Calu3 (cell line): ENCODE measurements at regions not wholly inside any gene's neighbourhood (a gene's known extent, or its start where the extent isn't known, plus 50 kb on each side); places are given as distances from the start of the nearest gene placed in this dataset.

ENCODE experiments used
- BruUV-seq: library from RNA; stranded (reverse); fragments of 400-500 nt; replicated peaks from 2 replicates; lab custom pipeline; 2021; lab: Mats Ljungman, UMichigan
- CTCF ChIA-PET: fragments of 300-600 bp; sonication (Branson Sonifier 250); formaldehyde crosslinking; loops from one replicate; lab custom pipeline; 2022; ENCODE audit warnings: antibody characterized with exemption; lab: Charles Lee
- DNase-seq: peaks from one replicate; pipeline ENCODE4 v3.0.0; 2022
- H3K27ac Mint-ChIP-seq: one replicate; pipeline ENCODE4 v1.8.0; 2022; ENCODE audit warnings: mixed read lengths; ENCODE audit not compliant: unreplicated experiment
- H3K27me3 Mint-ChIP-seq: one replicate; pipeline ENCODE4 v1.8.0; 2022; ENCODE audit warnings: mixed read lengths; ENCODE audit not compliant: unreplicated experiment
- H3K36me3 Mint-ChIP-seq: one replicate; pipeline ENCODE4 v1.8.0; 2022; ENCODE audit warnings: mild to moderate bottlenecking, moderate library complexity, mixed read lengths; ENCODE audit not compliant: insufficient read depth, unreplicated experiment
- H3K4me1 Mint-ChIP-seq: one replicate; pipeline ENCODE4 v1.8.0; 2022; ENCODE audit warnings: mild to moderate bottlenecking, low read depth, mixed read lengths; ENCODE audit not compliant: unreplicated experiment
- H3K4me3 Mint-ChIP-seq: one replicate; pipeline ENCODE4 v1.8.0; 2022; ENCODE audit warnings: mild to moderate bottlenecking, low read depth, moderate library complexity, mixed read lengths; ENCODE audit not compliant: unreplicated experiment
- H3K9me3 Mint-ChIP-seq: one replicate; pipeline ENCODE4 v1.8.0; 2022; ENCODE audit warnings: low read depth, mixed read lengths; ENCODE audit not compliant: unreplicated experiment
- CTCF ChIP-seq: fragments of 200-600 bp; IDR thresholded peaks from one replicate; pipeline ENCODE4 v1.8.0; 2022; ENCODE audit warnings: antibody characterized with exemption; ENCODE audit not compliant: unreplicated experiment
- intact Hi-C: fragments of 100-400 bp; cut with micrococcal nuclease; formaldehyde crosslinking; loops from one replicate; pipeline ENCODE4 v1.10.0; 2022; ENCODE audit not compliant: unreplicated experiment

GRCh38 chr12:91935296-91935695 is 210.3 kb downstream of the BTG1 start:
- Mint-ChIP-seq H3K4me1 (peaks cover 32% of the 10 kb centered on the region), H3K9me3 (peaks cover 2% of the 10 kb centered on the region), H3K36me3 (no peaks in the 10 kb centered on the region), H3K4me3 (no peak overlapping the region), H3K27ac (no peak overlapping the region), H3K27me3 (no peaks in the 10 kb centered on the region)
- CTCF ChIA-PET, result no interaction called here
- no TSS peak for BruUV-seq
- no peak for DNase-seq
- no peak for TF ChIP-seq CTCF
- intact Hi-C loops, result no loop called here

GRCh38 chr12:91931111-91931510 is 214.5 kb downstream of the BTG1 start:
- no peak overlapping the region for H3K4me3 Mint-ChIP-seq
- peaks cover 3% of the 10 kb centered on the region for H3K9me3 Mint-ChIP-seq
- no TSS peak for BruUV-seq
- H3K27me3 Mint-ChIP-seq, result no peaks in the 10 kb centered on the region
- H3K4me1 Mint-ChIP-seq, result peaks cover 33% of the 10 kb centered on the region
- intact Hi-C loops, result no loop called here
- peaks cover 5% of the 10 kb centered on the region for H3K36me3 Mint-ChIP-seq
- no peak for TF ChIP-seq CTCF
- DNase-seq, result peak; percentile 10
- CTCF ChIA-PET, result interaction anchor here (0.6 kb wide), 1 partner anchor 549 kb away, joined by 3 read pairs; no protein-coding TSS in a partner anchor
- peak overlapping the region; percentile 24 for H3K27ac Mint-ChIP-seq

GRCh38 chr12:91928501-91928900 is 217.1 kb downstream of the BTG1 start:
- DNase-seq, result no peak
- no peak for TF ChIP-seq CTCF
- intact Hi-C loops, result loop anchor here (5.0 kb wide), 1 partner anchor 144 kb away; no protein-coding TSS in a partner anchor
- Mint-ChIP-seq H3K36me3 (peaks cover 5% of the 10 kb centered on the region), H3K9me3 (peaks cover 7% of the 10 kb centered on the region), H3K27me3 (no peaks in the 10 kb centered on the region), H3K27ac (no peak overlapping the region), H3K4me3 (no peak overlapping the region), H3K4me1 (peaks cover 23% of the 10 kb centered on the region)
- CTCF ChIA-PET, result no interaction called here
- no TSS peak for BruUV-seq

GRCh38 chr12:91926848-91927247 is 218.8 kb downstream of the BTG1 start:
- peaks cover 7% of the 10 kb centered on the region for H3K9me3 Mint-ChIP-seq
- H3K27me3 Mint-ChIP-seq, result no peaks in the 10 kb centered on the region
- H3K4me3 Mint-ChIP-seq, result no peak overlapping the region
- intact Hi-C loops, result loop anchor here (5.0 kb wide), 1 partner anchor 145 kb away; no protein-coding TSS in a partner anchor
- TF ChIP-seq CTCF, result no peak
- peak overlapping the region; percentile 52 for H3K27ac Mint-ChIP-seq
- DNase-seq, result no peak
- no TSS peak for BruUV-seq
- CTCF ChIA-PET, result interaction anchor here (0.6 to 1.0 kb wide), 4 partner anchors 25 to 210 kb away, joined by 3 to 5 read pairs (median 3); no protein-coding TSS in a partner anchor
- H3K4me1 Mint-ChIP-seq, result peaks cover 20% of the 10 kb centered on the region
- peaks cover 5% of the 10 kb centered on the region for H3K36me3 Mint-ChIP-seq
